Upper lobe of right lung (tissue), 1 donor: ENCODE measurements at regions not wholly inside any gene's neighbourhood (a gene's known extent, or its start where the extent isn't known, plus 50 kb on each side); places are given as distances from the start of the nearest gene placed in this dataset.

Source experiments
- ATAC-seq: fragments of 200-7000 bp; cut with Tn5 transposase; one replicate; pipeline ENCODE4 v1.9.1; 2020; ENCODE audit warnings: mild to moderate bottlenecking, moderate library complexity
- DNase-seq: peaks from one replicate; pipeline ENCODE4 v3.0.0-alpha.2; 2020
- H3K27ac ChIP-seq: fragments of 200-600 bp; one replicate; pipeline ENCODE4 v1.8.0; 2022
- H3K27me3 ChIP-seq: fragments of 200-600 bp; one replicate; pipeline ENCODE4 v1.8.0; 2022; ENCODE audit warnings: mild to moderate bottlenecking
- H3K36me3 ChIP-seq: fragments of 200-600 bp; one replicate; pipeline ENCODE4 v1.8.0; 2022
- H3K4me1 ChIP-seq: fragments of 200-600 bp; one replicate; pipeline ENCODE4 v1.8.0; 2022
- H3K4me3 ChIP-seq: fragments of 200-600 bp; one replicate; pipeline ENCODE4 v1.8.0; 2022; ENCODE audit warnings: mild to moderate bottlenecking
- H3K9me3 ChIP-seq: fragments of 200-600 bp; one replicate; pipeline ENCODE4 v1.8.0; 2022
- CTCF ChIP-seq: fragments of 200-600 bp; IDR thresholded peaks from one replicate; pipeline ENCODE4 v1.8.0; 2022; ENCODE audit warnings: antibody characterized with exemption
- intact Hi-C: fragments of 100-400 bp; cut with DNase I; formaldehyde crosslinking; loops from one replicate; pipeline ENCODE4 v1.11.0; 2022
- donor health status: DM: no; HTN: yes; CAD: no; lungs with severe emphysema.

DNA sequence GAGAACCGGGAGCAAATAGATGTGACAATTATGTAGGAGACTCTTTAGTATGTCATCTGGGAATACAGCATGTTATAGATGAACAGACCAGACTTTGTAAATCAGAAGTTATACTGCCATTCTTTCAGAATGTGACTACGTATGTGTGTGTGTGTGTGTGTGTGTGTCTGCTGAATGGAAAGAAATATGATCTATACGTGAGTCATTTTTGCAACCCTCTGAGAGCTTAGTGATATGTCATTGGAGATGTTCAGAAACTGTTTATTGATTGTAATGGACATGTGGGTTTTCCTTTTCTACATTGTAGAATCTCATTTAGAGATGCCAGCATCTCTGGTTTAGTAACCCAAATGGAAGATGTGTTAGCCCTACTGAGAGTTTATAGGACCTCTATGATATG, 731.5 kb downstream of the TLE1 start:
- no peak overlapping the region for H3K4me3 ChIP-seq
- no peak for TF ChIP-seq CTCF
- H3K27me3 ChIP-seq = no peaks in the 10 kb centered on the region
- no peaks in the 10 kb centered on the region for H3K36me3 ChIP-seq
- no peaks in the 10 kb centered on the region for H3K9me3 ChIP-seq
- intact Hi-C loops = no loop called here
- H3K4me1 ChIP-seq = no peaks in the 10 kb centered on the region
- no peak overlapping the region for H3K27ac ChIP-seq
- DNase-seq = no peak
- ATAC-seq = no peak

DNA sequence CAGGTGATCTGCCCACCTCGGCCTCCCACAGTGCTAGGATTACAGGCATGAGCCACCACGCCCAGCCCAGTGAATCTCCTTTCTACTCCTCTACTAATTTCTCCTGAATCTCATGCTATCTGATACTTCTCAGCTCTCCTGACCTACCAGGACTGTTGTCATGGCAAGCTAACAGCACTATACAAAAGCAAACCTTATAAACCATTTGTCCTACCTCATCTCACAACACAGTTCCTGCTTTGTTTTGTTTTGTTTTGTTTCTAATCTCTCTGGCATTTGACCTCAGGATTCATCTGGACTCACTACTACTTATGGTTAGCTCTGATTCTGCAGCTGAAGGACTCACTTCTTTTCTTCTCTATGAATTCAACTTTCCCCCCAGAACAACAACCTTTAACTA, 734.8 kb downstream of the TLE1 start:
- intact Hi-C loops = no loop called here
- Histone ChIP-seq H3K27me3 (no peaks in the 10 kb centered on the region), H3K4me3 (no peak overlapping the region), H3K9me3 (no peaks in the 10 kb centered on the region), H3K36me3 (no peaks in the 10 kb centered on the region), H3K4me1 (no peaks in the 10 kb centered on the region), H3K27ac (no peak overlapping the region)
- TF ChIP-seq CTCF = no peak
- ATAC-seq = no peak
- no peak for DNase-seq

- Histone ChIP-seq H3K27me3 (no peaks in the 10 kb centered on the region), H3K27ac (no peak overlapping the region), H3K36me3 (no peaks in the 10 kb centered on the region), H3K4me3 (no peak overlapping the region), H3K9me3 (no peaks in the 10 kb centered on the region), H3K4me1 (no peaks in the 10 kb centered on the region)
- no peak for TF ChIP-seq CTCF
- DNase-seq = no peak
- intact Hi-C loops = no loop called here
- no peak for ATAC-seq
These were observed 736.9 kb downstream of the TLE1 start for GRCh38 chr9:80952363-80952922.

GRCh38 chr9:80951675-80952074, 737.7 kb downstream of the TLE1 start:
- Histone ChIP-seq H3K36me3 (no peaks in the 10 kb centered on the region), H3K27ac (no peak overlapping the region), H3K27me3 (no peaks in the 10 kb centered on the region), H3K9me3 (no peaks in the 10 kb centered on the region), H3K4me3 (no peak overlapping the region), H3K4me1 (no peaks in the 10 kb centered on the region)
- intact Hi-C loops = no loop called here
- no peak for DNase-seq
- no peak for ATAC-seq
- no peak for TF ChIP-seq CTCF

DNA sequence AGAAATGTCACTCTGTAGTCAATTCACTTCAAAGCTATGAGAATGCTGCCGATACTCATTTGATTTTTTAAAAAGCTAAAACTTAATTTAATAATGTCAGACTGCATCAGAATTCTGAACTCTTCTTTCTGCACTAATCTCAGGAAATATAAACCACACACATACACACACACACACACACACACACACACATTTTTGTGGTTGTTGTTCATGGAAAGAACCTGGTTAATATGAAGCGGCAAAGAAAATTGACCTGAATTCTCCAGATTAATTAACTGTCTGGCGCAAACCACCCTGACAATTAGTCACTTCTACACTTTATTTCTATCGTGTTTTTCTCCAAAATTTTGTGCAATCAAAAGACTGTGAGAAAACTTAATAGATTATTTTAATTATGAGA, 740.5 kb downstream of the TLE1 start:
- H3K27ac ChIP-seq = no peak overlapping the region
- no peaks in the 10 kb centered on the region for H3K4me1 ChIP-seq
- intact Hi-C loops = no loop called here
- no peak for DNase-seq
- H3K36me3 ChIP-seq = no peaks in the 10 kb centered on the region
- no peak for TF ChIP-seq CTCF
- no peak overlapping the region for H3K4me3 ChIP-seq
- no peaks in the 10 kb centered on the region for H3K27me3 ChIP-seq
- ATAC-seq = no peak
- H3K9me3 ChIP-seq = no peaks in the 10 kb centered on the region

DNA sequence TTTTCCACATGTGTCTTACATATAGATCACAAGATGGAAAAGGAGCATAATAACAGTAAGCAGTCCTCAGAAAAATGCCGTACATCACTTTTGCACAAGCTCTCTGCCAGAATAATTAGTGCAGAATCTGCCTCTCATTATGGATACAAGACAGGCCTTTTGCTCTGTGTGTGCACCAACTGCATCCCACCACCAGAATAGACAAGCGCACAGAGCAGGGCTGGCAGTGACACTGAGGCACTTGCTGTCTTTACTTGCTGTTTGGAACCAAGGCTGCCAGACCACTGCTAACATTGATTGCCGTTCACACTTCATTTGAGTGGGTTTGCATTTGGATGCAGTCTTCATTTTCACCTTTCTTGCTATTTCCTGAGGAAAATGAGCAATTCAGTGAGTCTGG, 741.3 kb downstream of the TLE1 start:
- Histone ChIP-seq H3K27ac (no peak overlapping the region), H3K27me3 (no peaks in the 10 kb centered on the region), H3K4me1 (no peaks in the 10 kb centered on the region), H3K9me3 (no peaks in the 10 kb centered on the region), H3K4me3 (no peak overlapping the region), H3K36me3 (no peaks in the 10 kb centered on the region)
- DNase-seq (no peak), ATAC-seq (no peak)
- intact Hi-C loops = no loop called here
- no peak for TF ChIP-seq CTCF
